Neutrophil (primary cell): ENCODE measurements at regions not wholly inside any gene's neighbourhood (a gene's known extent, or its start where the extent isn't known, plus 50 kb on each side); places are given as distances from the start of the nearest gene placed in this dataset.

Experiments
- H3K27ac ChIP-seq: fragments of 200-600 bp; sonication (generic); 2 replicates; pipeline ENCODE4 v1.5.1; 2016; ENCODE audit warnings: mild to moderate bottlenecking, moderate library complexity
- H3K27me3 ChIP-seq: fragments of 200-600 bp; sonication (generic); 2 replicates; pipeline ENCODE4 v1.6.0; 2016; ENCODE audit warnings: mild to moderate bottlenecking
- H3K36me3 ChIP-seq: fragments of 200-600 bp; sonication (generic); 2 replicates; pipeline ENCODE4 v1.5.1; 2017
- H3K4me1 ChIP-seq, 2 experiments: fragments of 200-600 bp in 1 of 2; sonication (generic) in 1 of 2; 1 replicate in 1 of 2; 2 replicates in 1 of 2; pipeline versions ENCODE4 v1.5.1 to v1.6.1; 2013 to 2016; ENCODE audit warnings: low read depth in 1 of 2, low read length in 1 of 2, mild to moderate bottlenecking in 1 of 2, moderate library complexity in 1 of 2; ENCODE audit not compliant: control insufficient read depth in 1 of 2, insufficient read depth in 1 of 2
- H3K4me3 ChIP-seq, 2 experiments: fragments of 200-600 bp in 1 of 2; sonication (generic) in 1 of 2; 1 replicate in 1 of 2; 2 replicates in 1 of 2; pipeline ENCODE4 v1.5.1; 2013 to 2016; ENCODE audit warnings: low read depth in 1 of 2, low read length in 1 of 2, mild to moderate bottlenecking in 1 of 2, moderate library complexity in 1 of 2
- H3K9me3 ChIP-seq: fragments of 200-600 bp; sonication (generic); 2 replicates; pipeline ENCODE4 v1.5.1; 2016
- TF ChIP-seq, protein P1 (sequence below): fragments of 200-600 bp; sonication (generic); IDR thresholded peaks from 2 replicates; pipeline ENCODE4 v1.5.1; 2016; ENCODE audit warnings: antibody characterized with exemption

DNA sequence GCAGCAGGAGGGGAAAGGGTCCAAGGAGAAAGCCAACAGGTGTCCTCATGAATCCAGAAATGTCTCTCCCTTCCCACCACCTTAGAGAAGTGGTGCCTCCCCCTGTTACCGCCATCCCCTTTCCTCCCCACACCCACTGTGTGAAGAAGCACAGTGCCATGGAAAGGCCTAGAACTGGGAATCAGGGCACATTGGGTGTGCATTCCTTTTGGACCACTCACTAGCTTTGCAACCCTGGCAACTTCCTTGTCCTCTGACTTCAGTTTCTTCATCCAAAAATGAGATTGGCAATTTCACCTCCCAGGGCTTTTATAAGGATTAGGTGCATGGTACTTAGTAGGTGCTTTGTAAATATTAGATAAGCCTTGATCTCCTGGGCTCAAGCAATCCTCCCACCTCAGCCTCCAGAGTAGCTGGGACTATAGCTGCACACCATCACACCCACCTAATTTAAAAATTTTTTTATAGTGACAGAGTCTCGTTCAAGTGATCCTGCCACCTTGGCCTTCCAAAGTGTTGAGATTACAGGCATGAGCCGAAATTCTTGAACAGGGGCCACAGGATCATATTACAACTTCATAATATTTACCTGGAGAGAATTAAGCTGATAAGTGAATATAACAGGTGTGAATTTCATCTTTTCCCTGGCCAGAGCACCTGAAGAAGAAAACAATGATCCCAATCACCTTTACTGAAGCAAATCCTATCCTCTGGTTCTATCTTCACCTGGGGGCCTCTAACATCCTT lies 97.9 kb upstream of the TAF1B start:
- H3K9me3 ChIP-seq: no peaks in the 10 kb centered on the region
- H3K27ac ChIP-seq: no peak overlapping the region
- H3K36me3 ChIP-seq: no peaks in the 10 kb centered on the region
- TF ChIP-seq, protein P1, sequence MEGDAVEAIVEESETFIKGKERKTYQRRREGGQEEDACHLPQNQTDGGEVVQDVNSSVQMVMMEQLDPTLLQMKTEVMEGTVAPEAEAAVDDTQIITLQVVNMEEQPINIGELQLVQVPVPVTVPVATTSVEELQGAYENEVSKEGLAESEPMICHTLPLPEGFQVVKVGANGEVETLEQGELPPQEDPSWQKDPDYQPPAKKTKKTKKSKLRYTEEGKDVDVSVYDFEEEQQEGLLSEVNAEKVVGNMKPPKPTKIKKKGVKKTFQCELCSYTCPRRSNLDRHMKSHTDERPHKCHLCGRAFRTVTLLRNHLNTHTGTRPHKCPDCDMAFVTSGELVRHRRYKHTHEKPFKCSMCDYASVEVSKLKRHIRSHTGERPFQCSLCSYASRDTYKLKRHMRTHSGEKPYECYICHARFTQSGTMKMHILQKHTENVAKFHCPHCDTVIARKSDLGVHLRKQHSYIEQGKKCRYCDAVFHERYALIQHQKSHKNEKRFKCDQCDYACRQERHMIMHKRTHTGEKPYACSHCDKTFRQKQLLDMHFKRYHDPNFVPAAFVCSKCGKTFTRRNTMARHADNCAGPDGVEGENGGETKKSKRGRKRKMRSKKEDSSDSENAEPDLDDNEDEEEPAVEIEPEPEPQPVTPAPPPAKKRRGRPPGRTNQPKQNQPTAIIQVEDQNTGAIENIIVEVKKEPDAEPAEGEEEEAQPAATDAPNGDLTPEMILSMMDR: no peak
- H3K4me1 ChIP-seq: no peaks in the 10 kb centered on the region
- peaks cover 22% of the 10 kb centered on the region for H3K27me3 ChIP-seq
- H3K4me3 ChIP-seq: no peak overlapping the region

DNA sequence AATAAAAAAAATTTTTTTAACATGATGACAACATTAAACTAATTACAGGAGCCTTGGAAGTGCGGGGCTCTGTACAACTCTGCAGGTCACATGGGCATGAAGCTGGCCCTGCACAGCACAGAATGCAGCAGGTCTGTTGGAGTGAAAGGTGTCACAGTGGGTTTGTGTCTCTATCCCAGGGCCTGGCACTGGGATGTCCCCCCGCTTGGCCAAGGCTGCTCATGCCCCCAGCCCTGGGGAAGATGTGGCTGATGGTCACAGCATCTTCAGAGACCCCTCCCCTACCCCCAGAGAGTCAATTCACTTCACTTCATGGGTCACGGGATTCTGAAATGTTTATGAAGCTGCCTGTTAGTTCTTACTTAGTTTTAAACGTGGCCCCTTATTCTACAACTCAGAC lies 95.9 kb upstream of the TAF1B start:
- no peaks in the 10 kb centered on the region for H3K36me3 ChIP-seq
- H3K9me3 ChIP-seq: no peaks in the 10 kb centered on the region
- no peak overlapping the region for H3K27ac ChIP-seq
- H3K27me3 ChIP-seq: peaks cover 9% of the 10 kb centered on the region
- H3K4me1 ChIP-seq: no peaks in the 10 kb centered on the region
- no peak overlapping the region for H3K4me3 ChIP-seq
- TF ChIP-seq, protein P1: no peak

DNA sequence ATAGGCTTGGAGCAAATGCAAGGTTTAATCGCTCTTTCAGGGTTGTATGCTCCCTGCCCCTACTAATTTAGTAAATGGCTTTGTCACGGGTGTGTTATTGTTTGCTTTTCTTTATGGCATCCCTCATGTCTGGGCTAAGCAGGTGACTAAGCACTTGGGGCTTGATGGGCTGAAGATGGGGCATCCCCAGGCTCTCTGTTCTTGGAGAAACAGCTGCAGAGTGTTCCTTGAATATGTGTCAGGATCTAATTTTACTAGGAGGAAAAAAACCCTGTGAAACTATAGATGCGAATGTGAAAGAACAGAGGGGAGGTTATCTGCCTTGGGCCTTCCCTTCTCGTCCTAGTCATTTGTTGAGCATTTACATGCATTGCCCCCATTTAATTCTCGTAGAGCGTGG lies 94.7 kb upstream of the TAF1B start:
- Histone ChIP-seq H3K27ac (no peak overlapping the region), H3K4me3 (no peak overlapping the region), H3K36me3 (no peaks in the 10 kb centered on the region), H3K9me3 (no peaks in the 10 kb centered on the region), H3K4me1 (no peaks in the 10 kb centered on the region), H3K27me3 (peaks cover 21% of the 10 kb centered on the region)
- TF ChIP-seq, protein P1: no peak

DNA sequence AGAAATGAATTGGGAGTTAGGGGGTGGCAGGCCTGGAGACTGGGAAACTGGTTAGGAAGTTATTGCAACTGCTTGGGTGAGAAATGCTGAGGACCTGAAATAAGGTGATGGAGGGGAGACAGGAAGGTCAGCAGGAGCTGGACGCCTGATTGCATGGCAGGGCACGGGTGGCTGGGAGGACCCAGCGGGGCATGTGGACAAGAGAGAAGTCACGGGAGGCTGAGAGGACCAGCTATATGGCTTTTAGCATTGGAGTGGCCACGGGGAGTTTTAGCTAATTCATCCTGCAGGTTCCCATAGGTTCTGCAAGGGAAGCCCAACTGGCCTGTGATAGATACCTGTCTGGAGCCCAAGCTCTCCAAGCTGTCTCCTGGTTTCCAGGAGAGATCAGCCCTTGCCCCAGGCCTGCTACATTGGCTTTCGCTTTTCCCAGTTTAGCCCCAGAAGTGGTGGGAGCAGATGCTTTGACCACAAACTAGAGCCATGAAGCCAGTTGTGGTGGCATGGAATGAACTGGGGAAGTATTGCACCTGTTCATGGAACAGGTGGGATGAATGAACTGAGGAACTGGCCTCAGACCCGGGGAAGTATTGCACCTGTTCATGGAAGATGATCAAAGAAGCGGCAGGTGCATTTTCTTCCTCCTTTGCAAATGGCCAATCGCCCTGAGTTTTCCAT lies 93.6 kb upstream of the TAF1B start:
- Histone ChIP-seq H3K36me3 (no peaks in the 10 kb centered on the region), H3K4me1 (no peaks in the 10 kb centered on the region), H3K27me3 (peaks cover 31% of the 10 kb centered on the region), H3K4me3 (no peak overlapping the region), H3K27ac (no peak overlapping the region), H3K9me3 (no peaks in the 10 kb centered on the region)
- TF ChIP-seq, protein P1: no peak

DNA sequence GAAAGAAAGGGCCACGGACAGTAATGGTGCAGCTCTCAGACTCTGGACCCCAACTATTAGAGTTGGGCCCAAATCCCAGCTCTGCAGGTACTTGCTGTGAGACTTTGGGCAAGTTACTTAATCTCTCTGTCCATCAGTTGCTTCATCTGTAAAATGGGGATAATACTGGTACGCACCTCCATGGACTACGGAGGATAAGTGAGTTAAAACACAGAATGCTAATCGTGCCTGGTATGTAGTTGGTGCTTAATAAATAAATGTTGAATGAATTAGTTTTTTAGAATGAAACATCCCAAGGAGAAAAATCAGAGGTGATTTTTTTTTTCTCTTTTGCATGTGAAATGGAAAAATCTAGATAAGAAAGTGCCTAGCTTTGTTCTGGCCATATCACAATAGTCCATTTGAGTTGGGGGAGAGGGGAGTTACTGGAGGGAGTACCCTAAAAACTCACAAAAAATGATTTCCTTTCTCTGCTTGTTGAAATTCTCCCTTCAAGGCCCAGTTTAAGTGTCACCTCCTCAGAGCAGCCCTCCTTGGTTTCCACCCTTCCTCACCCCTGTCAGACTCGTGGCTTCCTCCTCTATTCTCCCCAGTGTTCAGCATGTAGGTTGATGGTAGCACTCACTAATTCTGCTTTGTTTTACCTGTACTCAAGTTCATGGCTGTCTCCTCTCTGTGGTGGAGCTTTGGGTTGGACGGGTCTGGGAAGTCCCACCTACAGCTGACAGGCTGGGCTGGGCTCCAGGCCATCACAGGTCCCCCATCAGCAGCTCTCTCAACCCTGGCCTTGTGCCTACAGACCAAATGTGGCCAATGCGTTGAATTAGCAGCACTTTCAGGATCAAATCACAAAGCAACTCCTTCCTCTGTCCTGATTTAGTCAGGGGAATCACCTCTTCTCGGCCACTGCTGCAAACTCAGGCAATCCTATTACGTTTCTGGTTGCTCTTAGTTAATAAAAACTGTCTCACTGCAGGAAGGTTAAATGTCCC lies 92.8 kb upstream of the TAF1B start:
- Histone ChIP-seq H3K27me3 (peaks cover 34% of the 10 kb centered on the region), H3K9me3 (no peaks in the 10 kb centered on the region), H3K27ac (no peak overlapping the region), H3K36me3 (no peaks in the 10 kb centered on the region), H3K4me1 (no peaks in the 10 kb centered on the region), H3K4me3 (no peak overlapping the region)
- TF ChIP-seq, protein P1: no peak
